NCI-H748 treated with DMSO at 0.1 percent for 48 hours (cell line): ENCODE measurements at regions not wholly inside any gene's neighbourhood (a gene's known extent, or its start where the extent isn't known, plus 50 kb on each side); places are given as distances from the start of the nearest gene placed in this dataset.

Source experiments
- DNase-seq: peaks from one replicate; lab custom pipeline; 2025; lab: John Stamatoyannopoulos, UW

DNA sequence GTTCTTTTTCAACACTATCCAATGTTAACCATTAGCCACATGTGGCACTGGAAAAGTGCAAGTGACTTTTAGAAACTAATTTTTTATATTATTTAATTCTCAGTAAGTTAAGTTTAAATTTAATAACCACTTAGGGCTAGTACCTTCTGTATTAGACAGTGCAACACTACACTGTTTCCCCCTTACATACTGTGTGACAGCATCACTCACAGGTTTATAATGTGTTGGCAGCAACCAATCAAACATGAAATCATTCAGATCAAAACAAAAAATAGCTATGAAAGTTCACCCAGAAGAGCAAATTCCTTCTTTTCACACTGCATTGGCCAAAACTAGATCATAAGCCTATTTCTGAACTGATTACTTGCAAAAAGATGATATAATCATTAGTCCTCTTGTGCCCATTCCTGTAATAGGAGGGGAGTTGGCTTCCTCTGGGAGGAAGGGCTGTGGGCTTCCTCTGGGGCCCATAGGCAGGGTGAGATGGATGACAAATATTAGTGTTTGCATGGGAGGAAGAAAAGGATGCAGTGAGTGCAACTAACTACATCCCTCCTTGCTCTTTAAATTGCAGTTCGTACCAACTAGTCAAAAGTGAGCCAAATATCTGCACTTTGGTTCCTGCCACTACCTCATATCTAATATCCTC lies 708.1 kb upstream of the RGMB start:
- DNase-seq: no peak

DNA sequence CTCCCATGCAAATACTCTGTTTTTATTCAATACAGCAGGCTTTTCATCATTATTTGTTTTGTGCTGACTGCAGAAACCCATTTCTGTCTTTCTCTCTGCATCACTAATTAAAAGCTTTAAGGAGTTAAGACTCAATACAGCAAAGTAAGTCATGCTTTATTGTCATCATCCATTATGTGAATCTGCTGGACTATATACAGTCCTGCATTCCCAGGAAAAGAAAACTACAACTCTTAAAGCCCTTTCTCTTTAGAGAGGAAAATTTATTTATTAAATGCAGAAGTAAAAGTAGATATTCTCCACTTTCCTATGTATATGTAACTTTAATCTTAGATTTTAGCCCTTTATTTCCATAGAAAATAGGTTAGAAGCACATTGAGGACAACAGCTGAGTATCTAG lies 706.6 kb upstream of the RGMB start:
- no peak for DNase-seq

DNA sequence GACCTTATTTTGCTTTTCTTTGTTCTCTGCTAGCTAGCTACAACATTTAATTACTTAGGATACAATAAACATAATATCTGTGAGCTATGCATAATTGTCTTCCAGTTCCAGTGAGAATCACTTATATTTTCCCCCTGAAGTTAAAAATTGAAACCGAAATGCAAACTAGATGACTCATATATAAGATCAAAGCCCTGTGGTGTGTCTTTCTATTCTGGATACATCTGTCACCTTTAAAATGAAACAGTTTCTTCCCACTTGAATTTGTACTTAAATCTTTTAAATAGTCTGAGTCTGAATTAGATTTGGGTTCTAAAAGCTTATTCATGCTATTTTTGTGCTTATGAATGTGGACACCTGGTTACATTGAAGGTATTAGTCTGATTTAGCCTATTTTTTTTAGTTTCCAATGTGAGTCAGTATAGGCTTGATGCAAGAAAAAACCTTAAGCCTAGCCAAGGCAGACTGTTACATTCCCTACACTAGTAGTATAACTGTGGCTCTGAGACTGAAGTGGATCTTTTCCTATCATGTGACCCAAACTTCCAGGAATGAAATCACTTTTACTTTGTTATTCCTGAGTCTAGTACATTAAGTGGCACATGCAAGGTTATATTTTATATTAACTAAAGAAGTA lies 703.5 kb upstream of the RGMB start:
- DNase-seq: no peak

DNA sequence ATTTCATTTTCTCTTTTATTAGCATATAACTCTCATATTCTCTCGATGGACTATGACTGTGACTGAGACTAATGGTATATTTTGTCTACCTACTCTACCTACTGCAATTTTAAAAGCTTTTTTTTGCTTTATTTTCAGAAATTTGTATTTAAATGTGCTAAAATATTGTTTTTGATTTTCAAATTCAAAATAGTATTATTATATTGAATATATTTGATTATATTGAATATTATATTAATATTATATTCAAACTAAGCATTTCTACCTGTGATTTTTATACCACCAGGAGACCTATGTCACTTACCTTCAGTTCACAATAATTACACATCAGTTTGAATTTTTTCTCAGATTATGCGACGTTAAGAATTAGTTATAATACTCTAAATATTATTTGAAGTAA lies 700.5 kb upstream of the RGMB start:
- DNase-seq: no peak

DNA sequence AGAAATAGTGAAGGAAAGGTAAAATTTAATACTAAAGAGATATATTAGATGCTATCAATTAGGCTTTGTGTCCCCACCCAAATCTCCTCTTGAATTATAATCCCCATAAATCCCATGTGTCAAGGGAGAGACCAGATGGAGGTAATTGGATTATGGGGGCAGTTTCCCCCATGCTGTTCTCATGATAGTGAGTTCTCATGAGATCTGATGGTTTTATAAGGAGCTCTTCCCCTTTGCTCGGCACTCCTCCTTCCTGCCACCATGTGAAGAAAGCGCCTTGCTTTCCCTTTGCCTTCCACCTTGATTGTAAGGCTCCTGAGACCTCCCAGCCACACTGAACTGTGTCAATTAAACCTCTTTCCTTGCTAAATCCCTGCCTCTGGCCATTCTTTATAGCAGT lies 697.0 kb upstream of the RGMB start:
- DNase-seq: no peak

- DNase-seq: no peak
Observed at GRCh38 chr5:98085593-98085992, 687.9 kb upstream of the RGMB start.

DNA sequence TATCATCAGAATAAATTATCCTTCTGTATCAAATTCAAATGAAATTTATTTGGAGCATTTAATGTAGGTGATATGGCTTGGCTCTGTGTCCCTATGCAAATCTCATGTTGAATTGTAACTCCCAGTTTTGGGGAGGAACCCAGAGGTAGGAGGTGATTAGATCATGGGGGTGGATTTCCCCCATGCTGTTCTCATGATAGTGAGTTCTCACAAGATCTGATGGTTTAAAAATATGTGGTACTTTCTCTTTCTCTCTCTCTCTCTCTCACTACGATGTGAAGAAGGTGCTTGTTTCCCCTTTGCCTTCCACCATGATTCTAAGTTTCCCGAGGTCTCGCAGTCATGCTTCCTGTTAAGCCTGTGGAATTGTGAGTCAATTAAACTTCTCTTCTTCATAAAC lies 678.4 kb upstream of the RGMB start:
- no peak for DNase-seq

GRCh38 chr5:98096155-98096554 lies 677.3 kb upstream of the RGMB start:
- DNase-seq: no peak

DNA sequence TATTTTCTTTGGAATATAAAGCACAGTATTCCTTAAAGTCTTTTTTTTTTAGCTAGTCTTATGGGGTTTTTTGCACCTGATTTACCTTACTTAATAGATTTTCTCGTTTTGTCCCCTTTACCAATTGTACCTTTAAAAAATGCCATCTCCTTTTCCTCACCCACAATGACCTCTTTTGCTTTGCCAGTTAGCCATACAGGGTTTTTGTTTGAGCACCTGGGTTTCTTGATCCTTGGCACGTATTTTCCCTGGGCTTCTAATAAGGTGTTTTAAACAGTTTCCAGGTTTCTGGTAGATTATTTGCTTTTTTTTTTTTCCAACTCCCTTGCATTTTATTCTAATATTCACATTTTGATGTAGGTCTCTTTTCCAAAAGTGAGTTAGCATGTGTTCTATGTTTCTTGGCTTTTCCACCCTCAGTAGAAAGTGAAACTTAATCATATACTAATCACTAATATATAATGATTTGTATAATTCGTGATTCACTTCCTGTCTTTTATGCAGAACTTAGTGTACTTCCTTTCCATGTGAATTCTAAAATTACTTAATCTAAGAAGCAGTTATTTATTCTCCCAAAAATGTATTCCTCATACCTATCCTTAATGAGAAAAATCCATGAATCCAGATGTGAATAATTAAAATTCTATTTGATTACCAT lies 673.9 kb upstream of the RGMB start:
- no peak for DNase-seq

- DNase-seq: no peak
Observed at GRCh38 chr5:98101131-98101530, 672.3 kb upstream of the RGMB start.

DNA sequence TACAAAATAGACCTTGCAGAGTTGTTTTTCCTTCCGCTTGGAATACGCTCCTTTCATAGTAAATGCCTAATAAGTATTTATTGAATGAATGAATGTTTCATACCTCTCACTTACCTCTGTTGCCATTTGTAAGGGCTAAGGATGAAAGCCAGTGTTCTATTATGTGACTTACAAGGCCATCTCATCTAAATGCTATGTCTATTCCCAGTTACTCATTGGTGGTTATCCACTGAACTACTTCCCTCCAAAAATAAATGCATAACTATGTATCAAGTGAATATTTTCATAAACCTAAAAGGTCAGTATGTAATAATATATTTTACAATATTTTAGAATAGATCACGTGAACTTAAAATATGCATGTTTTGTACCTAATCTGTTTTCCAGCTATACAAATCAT lies 670.5 kb upstream of the RGMB start:
- no peak for DNase-seq

DNA sequence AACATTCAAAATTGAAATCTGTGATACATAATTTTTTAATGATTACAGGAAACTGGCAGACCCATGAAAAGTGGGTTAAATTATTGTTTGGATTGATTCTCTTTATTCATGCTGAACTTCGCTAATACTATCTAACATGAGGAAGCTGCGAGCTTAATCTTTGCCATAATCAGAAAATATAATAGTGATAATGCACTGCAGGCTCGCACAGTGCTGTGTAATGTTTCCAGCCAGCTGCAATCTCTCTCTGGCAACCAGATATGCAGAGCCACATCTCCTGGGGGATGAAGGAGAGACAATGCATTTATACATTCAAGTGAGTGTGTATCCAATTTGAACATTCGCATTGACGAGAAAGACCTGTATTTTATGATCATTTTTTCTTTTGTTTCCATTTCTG lies 669.7 kb upstream of the RGMB start:
- no peak for DNase-seq

DNA sequence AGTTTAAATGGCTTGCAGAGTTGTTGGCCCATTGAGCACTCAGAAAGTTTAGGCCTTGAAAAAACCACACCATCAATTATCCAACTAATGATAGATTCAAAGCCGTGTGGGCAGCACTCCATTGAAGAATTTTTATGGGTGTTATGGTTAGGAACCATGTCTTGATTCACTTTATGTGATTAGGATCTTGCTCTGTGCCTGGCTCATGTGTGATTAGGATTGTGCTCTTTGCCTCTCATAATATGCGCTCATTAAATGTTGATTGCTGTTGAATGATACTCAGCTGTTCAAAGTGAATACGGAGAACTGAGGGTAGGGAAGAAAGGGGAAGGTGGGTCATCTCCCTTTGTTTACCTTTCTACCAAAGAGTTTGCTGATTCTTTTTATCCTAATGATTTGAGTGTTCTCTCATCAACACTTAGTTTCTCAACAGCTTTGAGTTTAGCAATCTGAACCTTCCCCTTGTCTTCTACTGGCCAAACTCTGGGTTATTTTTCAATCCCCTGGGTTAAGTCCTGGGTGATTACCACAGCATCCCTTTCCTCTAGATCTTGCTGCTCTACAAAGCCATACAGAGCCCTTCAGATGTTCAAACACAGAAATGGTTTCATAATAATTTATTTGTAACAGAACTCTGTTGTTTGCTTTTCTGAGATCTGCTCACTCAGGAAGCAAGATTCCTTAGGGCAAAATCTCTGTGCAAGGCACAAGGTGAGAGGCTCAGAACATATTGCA lies 668.8 kb upstream of the RGMB start:
- no peak for DNase-seq

DNA sequence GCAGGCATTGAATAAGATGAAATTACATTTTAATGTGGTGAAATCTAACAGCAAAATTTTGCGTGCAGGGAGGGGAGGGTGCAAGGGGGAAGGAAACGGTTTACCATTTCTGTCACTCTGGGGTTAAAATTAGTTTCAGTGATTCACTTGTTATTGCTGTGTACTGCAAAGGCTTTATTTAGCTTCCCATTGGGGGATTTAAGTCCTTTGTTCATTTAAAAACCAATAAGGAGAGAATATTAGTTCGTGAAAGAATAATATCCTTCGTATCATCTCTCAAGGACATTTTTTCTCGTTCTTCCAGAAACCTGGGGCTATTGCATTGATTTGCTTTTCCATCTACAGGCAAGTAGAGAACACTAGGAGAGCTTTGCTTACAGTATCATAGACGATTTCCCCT lies 667.8 kb upstream of the RGMB start:
- no peak for DNase-seq

DNA sequence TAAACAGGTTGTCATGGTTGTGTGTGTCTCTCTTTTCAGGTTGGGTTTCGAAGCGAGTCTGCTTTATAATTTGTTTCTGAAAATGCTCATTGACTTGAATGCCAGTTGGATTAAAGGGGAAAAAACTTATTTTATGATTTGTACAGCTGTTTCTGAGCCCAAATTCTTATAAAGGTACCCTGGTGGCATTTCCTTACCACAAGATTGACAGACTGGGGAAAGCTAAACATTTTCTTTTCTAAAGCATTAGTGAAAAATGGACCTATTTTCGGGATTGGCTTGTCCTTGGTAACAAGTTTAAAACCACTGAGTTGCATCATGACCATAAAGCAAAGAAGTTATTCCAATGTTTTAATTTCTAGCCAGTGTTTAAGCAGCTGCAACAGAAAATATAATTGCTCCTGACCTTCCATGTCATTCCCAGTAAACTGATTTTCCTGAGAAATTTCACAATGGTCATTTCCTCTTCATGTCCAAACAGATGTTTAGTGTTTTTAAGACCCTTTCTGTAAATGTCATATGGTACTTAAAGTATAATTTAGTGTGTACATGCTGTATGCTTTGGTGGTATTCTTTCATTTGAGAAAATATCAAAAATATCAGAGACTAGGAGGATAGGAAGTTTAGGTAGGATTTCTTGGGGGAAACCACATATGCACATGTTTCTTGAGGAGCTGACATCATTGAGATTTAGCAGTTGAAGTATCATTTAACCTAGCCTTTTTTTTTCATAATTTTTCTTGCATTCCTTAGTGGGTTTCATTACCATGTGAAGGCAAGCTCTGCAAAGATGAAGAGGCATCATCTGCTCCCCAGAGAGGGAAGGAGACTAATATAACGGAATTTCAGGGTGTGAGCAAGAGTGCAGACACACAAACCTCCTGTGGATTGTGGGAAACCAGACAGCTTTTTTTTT lies 667.1 kb upstream of the RGMB start:
- no peak for DNase-seq

- DNase-seq: no peak
Observed at GRCh38 chr5:98108497-98108896, 665.0 kb upstream of the RGMB start.

GRCh38 chr5:98109561-98110006 lies 663.9 kb upstream of the RGMB start:
- DNase-seq: no peak

GRCh38 chr5:98110282-98110691 lies 663.2 kb upstream of the RGMB start:
- no peak for DNase-seq

GRCh38 chr5:98110791-98111190 lies 662.7 kb upstream of the RGMB start:
- no peak for DNase-seq

DNA sequence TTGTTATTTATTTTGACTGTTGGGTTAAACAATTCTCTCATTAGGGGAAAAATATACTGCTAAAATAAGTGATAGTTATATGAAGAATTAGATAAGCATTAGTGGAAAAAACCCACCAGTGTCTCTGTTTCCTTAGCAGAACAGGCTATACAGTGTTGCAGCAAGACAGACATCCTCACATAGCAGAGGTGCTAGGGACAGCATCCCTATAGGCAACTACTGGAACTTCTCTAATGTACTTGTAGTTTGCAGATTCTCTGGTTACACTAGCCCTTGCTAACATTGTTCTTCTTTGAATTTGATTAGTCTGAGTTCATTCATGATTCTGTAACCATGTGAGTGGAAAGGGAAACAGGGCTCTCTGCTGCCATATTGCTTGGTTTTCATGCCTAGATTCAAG lies 661.8 kb upstream of the RGMB start:
- no peak for DNase-seq

DNA sequence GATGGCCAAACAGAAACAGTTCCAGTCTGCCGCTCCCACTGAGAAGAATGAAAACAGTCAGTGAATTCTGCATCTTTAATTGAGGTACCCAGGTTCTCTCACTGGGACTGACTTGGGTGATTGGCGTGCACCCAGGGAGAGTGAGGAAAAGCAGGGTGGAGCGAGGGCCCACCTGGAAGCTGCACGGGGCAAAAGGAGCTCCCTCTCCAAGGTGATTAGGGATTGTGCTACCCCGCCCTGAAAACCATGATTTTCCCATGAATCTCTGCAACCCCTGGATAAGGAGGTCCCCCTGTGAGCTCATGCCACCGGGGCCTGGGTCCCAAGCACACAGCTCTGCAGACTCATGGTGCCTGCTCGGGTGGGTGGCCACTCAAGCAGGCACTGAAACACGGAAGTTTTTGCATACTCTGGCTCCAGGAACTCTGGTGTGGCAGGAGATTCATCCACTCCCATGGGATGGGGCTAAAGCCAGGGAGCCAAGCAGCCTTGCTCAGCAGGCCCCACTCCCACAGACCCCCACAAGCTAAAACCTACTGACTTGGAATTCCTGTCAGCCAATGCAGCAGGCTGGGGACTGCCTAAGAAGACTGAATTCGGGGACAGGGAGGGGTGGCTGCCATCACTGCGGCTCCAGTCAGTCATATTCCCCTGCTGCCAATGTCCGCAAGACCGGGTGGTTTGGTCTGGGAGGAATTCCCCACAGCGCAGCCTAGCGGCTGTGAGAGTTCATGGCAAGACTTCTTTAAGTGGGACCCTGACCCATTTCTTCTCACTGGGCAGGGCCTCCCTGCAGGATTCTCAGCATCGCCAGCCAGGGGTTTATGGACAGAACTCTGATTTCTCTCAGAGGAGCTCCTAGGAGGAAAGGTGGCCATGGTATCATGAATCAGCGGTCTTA lies 652.2 kb upstream of the RGMB start:
- DNase-seq: no peak
